Suprapubic skin (tissue), 4 donors: ENCODE measurements at regions not wholly inside any gene's neighbourhood (a gene's known extent, or its start where the extent isn't known, plus 50 kb on each side); places are given as distances from the start of the nearest gene placed in this dataset.

ENCODE experiments used
- EP300 ChIP-seq: sonication (generic); formaldehyde crosslinking; IDR thresholded peaks from one replicate; pipeline ENCODE4 v1.6.1; 2017; ENCODE audit warnings: antibody characterized with exemption
- POLR2A ChIP-seq, 2 donors: fragments of 450-650 bp; IDR thresholded peaks; one replicate each; pipeline ENCODE4 v1.6.1; 2017; ENCODE audit warnings: antibody characterized with exemption in 2 of 2, mild to moderate bottlenecking in 2 of 2, moderate library complexity in 2 of 2
- POLR2AphosphoS5 ChIP-seq, 3 donors: sonication (generic); formaldehyde crosslinking; IDR thresholded peaks; one replicate each; pipeline ENCODE4 v1.6.1; 2017; ENCODE audit warnings: antibody characterized with exemption in 3 of 3
- TF ChIP-seq, protein P1 (sequence below), 2 donors: fragments of 200-600 bp in 1 of 2; fragments of 450-650 bp in 1 of 2; sonication (generic) in 1 of 2; IDR thresholded peaks; one replicate each; pipeline ENCODE4 v1.5.1; 2016 to 2019; ENCODE audit warnings: antibody characterized with exemption in 2 of 2, mild to moderate bottlenecking in 1 of 2, moderate library complexity in 1 of 2

DNA sequence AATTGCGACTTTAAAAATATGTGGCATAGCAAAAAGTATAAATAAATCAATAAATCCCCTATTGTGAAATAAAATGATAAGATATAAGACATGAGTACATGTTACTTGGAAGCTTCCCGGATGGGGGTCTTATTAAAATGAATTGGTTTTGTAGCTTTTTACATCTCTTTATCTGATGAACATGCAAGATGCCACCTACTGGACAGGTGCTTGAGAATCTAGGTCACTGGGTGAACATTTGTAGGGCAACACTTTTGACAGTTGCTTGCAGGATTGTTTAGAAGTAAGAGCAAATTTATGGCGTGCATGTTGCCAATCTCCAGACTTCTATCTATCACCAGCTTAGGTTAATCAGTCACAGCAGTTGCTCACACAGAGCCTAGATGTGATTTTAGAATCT, 362.7 kb upstream of the SUCLG2 start:
- TF ChIP-seq POLR2A (IDR thresholded peaks at IDR 0.05) (no peak), EP300 (no peak), POLR2AphosphoS5 (IDR thresholded peaks at IDR 0.05) (no peak)
- TF ChIP-seq, protein P1, sequence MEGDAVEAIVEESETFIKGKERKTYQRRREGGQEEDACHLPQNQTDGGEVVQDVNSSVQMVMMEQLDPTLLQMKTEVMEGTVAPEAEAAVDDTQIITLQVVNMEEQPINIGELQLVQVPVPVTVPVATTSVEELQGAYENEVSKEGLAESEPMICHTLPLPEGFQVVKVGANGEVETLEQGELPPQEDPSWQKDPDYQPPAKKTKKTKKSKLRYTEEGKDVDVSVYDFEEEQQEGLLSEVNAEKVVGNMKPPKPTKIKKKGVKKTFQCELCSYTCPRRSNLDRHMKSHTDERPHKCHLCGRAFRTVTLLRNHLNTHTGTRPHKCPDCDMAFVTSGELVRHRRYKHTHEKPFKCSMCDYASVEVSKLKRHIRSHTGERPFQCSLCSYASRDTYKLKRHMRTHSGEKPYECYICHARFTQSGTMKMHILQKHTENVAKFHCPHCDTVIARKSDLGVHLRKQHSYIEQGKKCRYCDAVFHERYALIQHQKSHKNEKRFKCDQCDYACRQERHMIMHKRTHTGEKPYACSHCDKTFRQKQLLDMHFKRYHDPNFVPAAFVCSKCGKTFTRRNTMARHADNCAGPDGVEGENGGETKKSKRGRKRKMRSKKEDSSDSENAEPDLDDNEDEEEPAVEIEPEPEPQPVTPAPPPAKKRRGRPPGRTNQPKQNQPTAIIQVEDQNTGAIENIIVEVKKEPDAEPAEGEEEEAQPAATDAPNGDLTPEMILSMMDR (IDR thresholded peaks at IDR 0.05) = no peak
